ENCODE measurements at regions not wholly inside any gene's neighbourhood (a gene's known extent, or its start where the extent isn't known, plus 50 kb on each side); places are given as distances from the start of the nearest gene placed in this dataset.

- no peaks in the 10 kb centered on the region for H3K27me3 ChIP-seq
- TF ChIP-seq POLR2AphosphoS5 (IDR thresholded peaks at IDR 0.05) (no peak), POLR2A (IDR thresholded peaks at IDR 0.05) (no peak), CTCF (IDR thresholded peaks at IDR 0.05) (no peak), EP300 (IDR thresholded peaks at IDR 0.05) (no peak)
- no peak for DNase-seq (ENCODE audit: low spot score in 2 of 2)
- no peaks in the 10 kb centered on the region for H3K36me3 ChIP-seq
- no peak overlapping the region for H3K4me3 ChIP-seq
- no peaks in the 10 kb centered on the region for H3K9me3 ChIP-seq
- 86% methylated on average over 4 of the region's 4 CpGs for WGBS
- no peak overlapping the region for H3K27ac ChIP-seq
- H3K4me1 ChIP-seq, result no peaks in the 10 kb centered on the region
These were observed 146.9 kb downstream of the MIAT start for GRCh38 chr22:26804315-26804714.

GRCh38 chr22:26804911-26805539 lies 147.6 kb downstream of the MIAT start:
- no peak overlapping the region for H3K4me3 ChIP-seq
- no peak overlapping the region for H3K27ac ChIP-seq
- H3K9me3 ChIP-seq, result no peaks in the 10 kb centered on the region
- H3K36me3 ChIP-seq, result no peaks in the 10 kb centered on the region
- TF ChIP-seq POLR2A (IDR thresholded peaks at IDR 0.05) (no peak), CTCF (IDR thresholded peaks at IDR 0.05) (no peak), EP300 (IDR thresholded peaks at IDR 0.05) (no peak), POLR2AphosphoS5 (IDR thresholded peaks at IDR 0.05) (no peak)
- DNase-seq (ENCODE audit: low spot score in 2 of 2), result no peak
- no peaks in the 10 kb centered on the region for H3K4me1 ChIP-seq
- H3K27me3 ChIP-seq, result no peaks in the 10 kb centered on the region
- 58% methylated on average over 12 of the region's 12 CpGs for WGBS

- Histone ChIP-seq H3K27ac (no peak overlapping the region), H3K4me1 (no peaks in the 10 kb centered on the region), H3K36me3 (no peaks in the 10 kb centered on the region), H3K4me3 (no peak overlapping the region), H3K27me3 (no peaks in the 10 kb centered on the region), H3K9me3 (no peaks in the 10 kb centered on the region)
- no peak for DNase-seq (ENCODE audit: low spot score in 2 of 2)
- whole genome bisulfite sequencing, result 69% methylated on average over 8 of the region's 14 CpGs
- TF ChIP-seq CTCF (IDR thresholded peaks at IDR 0.05) (no peak), POLR2A (IDR thresholded peaks at IDR 0.05) (no peak), POLR2AphosphoS5 (IDR thresholded peaks at IDR 0.05) (no peak), EP300 (IDR thresholded peaks at IDR 0.05) (no peak)
These were observed 149.2 kb downstream of the MIAT start for GRCh38 chr22:26806445-26807175.

- no peaks in the 10 kb centered on the region for H3K27me3 ChIP-seq
- 97% methylated on average over 4 of the region's 4 CpGs for WGBS
- DNase-seq (ENCODE audit: low spot score in 2 of 2), result no peak
- no peak for TF ChIP-seq POLR2A (IDR thresholded peaks at IDR 0.05)
- no peak for TF ChIP-seq CTCF (IDR thresholded peaks at IDR 0.05)
- no peak for TF ChIP-seq EP300 (IDR thresholded peaks at IDR 0.05)
- no peaks in the 10 kb centered on the region for H3K4me1 ChIP-seq
- no peak overlapping the region for H3K4me3 ChIP-seq
- no peaks in the 10 kb centered on the region for H3K36me3 ChIP-seq
- no peaks in the 10 kb centered on the region for H3K9me3 ChIP-seq
- H3K27ac ChIP-seq, result no peak overlapping the region
These were observed 154.2 kb downstream of the MIAT start for GRCh38 chr22:26811647-26811992.

GRCh38 chr22:26812731-26813130 lies 155.3 kb downstream of the MIAT start:
- H3K4me3 ChIP-seq, result no peak overlapping the region
- no peaks in the 10 kb centered on the region for H3K27me3 ChIP-seq
- peaks cover 4% of the 10 kb centered on the region for H3K9me3 ChIP-seq
- TF ChIP-seq POLR2A (IDR thresholded peaks at IDR 0.05), result no peak
- no peak for TF ChIP-seq EP300 (IDR thresholded peaks at IDR 0.05)
- no peak for TF ChIP-seq CTCF (IDR thresholded peaks at IDR 0.05)
- TF ChIP-seq POLR2AphosphoS5 (IDR thresholded peaks at IDR 0.05), result no peak
- no peaks in the 10 kb centered on the region for H3K4me1 ChIP-seq
- DNase-seq (ENCODE audit: low spot score in 2 of 2), result no peak
- no peak overlapping the region for H3K27ac ChIP-seq
- H3K36me3 ChIP-seq, result no peaks in the 10 kb centered on the region

All from suprapubic skin (tissue), 4 donors.